ENCODE measurements at regions not wholly inside any gene's neighbourhood (a gene's known extent, or its start where the extent isn't known, plus 50 kb on each side); places are given as distances from the start of the nearest gene placed in this dataset.

DNA sequence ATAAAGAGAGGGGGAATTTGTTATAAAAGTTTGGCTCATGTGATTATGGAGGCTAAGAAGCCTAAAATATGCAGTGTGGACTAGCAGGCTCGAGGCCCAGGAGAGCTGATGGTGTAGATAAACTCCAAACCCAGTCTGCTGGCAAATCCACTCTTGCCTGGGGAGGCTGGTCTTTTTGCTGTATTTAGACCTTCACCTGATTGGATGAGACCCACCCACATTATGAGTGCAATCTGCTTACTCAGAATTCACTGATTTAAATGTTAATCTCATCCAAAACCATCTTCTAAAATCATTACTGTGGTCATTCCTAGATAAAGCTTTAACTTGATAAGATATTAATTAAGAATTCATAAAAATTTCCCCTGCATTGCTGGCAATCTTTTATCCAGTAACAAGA lies 473.2 kb downstream of the TMA16 start:
- no peak overlapping the region for H3K4me2 ChIP-seq (ENCODE audit: low read depth, low read length)
- no peak overlapping the region for H3K9ac ChIP-seq (ENCODE audit: low read length)
- no peaks in the 10 kb centered on the region for H3K27me3 ChIP-seq (replicated peaks; ENCODE audit: insufficient read depth, low read length)
- H3K27ac ChIP-seq (ENCODE audit: low read length) = no peak overlapping the region
- no peaks in the 10 kb centered on the region for H3K9me3 ChIP-seq (replicated peaks; ENCODE audit: insufficient read depth, low read length)
- H3K9me2 ChIP-seq (replicated peaks; ENCODE audit: insufficient read depth, low read length) = no peaks in the 10 kb centered on the region
- DNase-seq = no peak
- no peaks in the 10 kb centered on the region for H4K20me1 ChIP-seq (ENCODE audit: insufficient read depth, low read length)
- TF ChIP-seq, protein P1, sequence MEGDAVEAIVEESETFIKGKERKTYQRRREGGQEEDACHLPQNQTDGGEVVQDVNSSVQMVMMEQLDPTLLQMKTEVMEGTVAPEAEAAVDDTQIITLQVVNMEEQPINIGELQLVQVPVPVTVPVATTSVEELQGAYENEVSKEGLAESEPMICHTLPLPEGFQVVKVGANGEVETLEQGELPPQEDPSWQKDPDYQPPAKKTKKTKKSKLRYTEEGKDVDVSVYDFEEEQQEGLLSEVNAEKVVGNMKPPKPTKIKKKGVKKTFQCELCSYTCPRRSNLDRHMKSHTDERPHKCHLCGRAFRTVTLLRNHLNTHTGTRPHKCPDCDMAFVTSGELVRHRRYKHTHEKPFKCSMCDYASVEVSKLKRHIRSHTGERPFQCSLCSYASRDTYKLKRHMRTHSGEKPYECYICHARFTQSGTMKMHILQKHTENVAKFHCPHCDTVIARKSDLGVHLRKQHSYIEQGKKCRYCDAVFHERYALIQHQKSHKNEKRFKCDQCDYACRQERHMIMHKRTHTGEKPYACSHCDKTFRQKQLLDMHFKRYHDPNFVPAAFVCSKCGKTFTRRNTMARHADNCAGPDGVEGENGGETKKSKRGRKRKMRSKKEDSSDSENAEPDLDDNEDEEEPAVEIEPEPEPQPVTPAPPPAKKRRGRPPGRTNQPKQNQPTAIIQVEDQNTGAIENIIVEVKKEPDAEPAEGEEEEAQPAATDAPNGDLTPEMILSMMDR (IDR thresholded peaks at IDR 0.05; ENCODE audit: low read length) = no peak
- no peak for TF ChIP-seq EZH2phosphoT487 (IDR thresholded peaks at IDR 0.05; ENCODE audit: low read length)
- no peak for TF ChIP-seq EZH2 (optimal IDR thresholded peaks at IDR 0.05; ENCODE audit: low read depth, low read length)
- H3K79me2 ChIP-seq (ENCODE audit: low read length) = no peaks in the 10 kb centered on the region
- no peak overlapping the region for H3K4me3 ChIP-seq (ENCODE audit: low read length)
- H2AFZ ChIP-seq (ENCODE audit: low read length) = no peak overlapping the region; the same call in 1 of the 2 replicates
- H3K4me1 ChIP-seq (ENCODE audit: low read length) = no peaks in the 10 kb centered on the region
- no peaks in the 10 kb centered on the region for H3K36me3 ChIP-seq (replicated peaks; ENCODE audit: insufficient read depth, low read length)
- H3F3A ChIP-seq (ENCODE audit: insufficient read depth, low read length) = no peaks in the 10 kb centered on the region

GRCh38 chr4:163969291-163969690 lies 474.8 kb downstream of the TMA16 start:
- Histone ChIP-seq H3K36me3 (replicated peaks; ENCODE audit: insufficient read depth, low read length) (no peaks in the 10 kb centered on the region), H3K4me1 (ENCODE audit: low read length) (no peaks in the 10 kb centered on the region), H3K9me3 (replicated peaks; ENCODE audit: insufficient read depth, low read length) (no peaks in the 10 kb centered on the region), H3K4me3 (ENCODE audit: low read length) (no peak overlapping the region), H3K4me2 (ENCODE audit: low read depth, low read length) (no peak overlapping the region), H3K27me3 (replicated peaks; ENCODE audit: insufficient read depth, low read length) (no peaks in the 10 kb centered on the region), H3K9ac (ENCODE audit: low read length) (no peak overlapping the region), H4K20me1 (ENCODE audit: insufficient read depth, low read length) (no peaks in the 10 kb centered on the region), H3K79me2 (ENCODE audit: low read length) (no peaks in the 10 kb centered on the region), H3K27ac (ENCODE audit: low read length) (no peak overlapping the region), H2AFZ (ENCODE audit: low read length) (no peak overlapping the region), H3K9me2 (replicated peaks; ENCODE audit: insufficient read depth, low read length) (no peaks in the 10 kb centered on the region), H3F3A (ENCODE audit: insufficient read depth, low read length) (no peaks in the 10 kb centered on the region)
- DNase-seq = no peak
- TF ChIP-seq, protein P1 (IDR thresholded peaks at IDR 0.05; ENCODE audit: low read length) = no peak
- TF ChIP-seq EZH2 (optimal IDR thresholded peaks at IDR 0.05; ENCODE audit: low read depth, low read length) (no peak), EZH2phosphoT487 (IDR thresholded peaks at IDR 0.05; ENCODE audit: low read length) (no peak)

DNA sequence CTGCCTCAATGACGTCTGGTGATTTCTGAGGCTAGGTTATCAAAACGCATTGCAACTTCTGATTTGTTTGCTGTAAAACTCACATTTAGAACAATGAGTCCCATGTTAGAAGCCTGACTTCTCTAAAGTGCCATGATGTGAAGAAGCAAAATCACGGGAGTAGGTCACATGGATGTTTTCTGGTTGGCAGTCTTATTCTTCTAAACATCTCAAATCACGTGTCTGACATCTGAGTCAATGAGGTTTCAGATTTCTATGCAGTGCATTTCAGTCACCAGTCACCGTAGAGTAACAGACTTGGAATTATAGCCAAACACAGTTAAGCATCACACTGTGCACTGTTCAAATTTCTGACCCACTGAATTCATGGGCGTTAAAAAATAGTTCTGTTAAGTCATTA lies 482.1 kb downstream of the TMA16 start:
- Histone ChIP-seq H3K27ac (ENCODE audit: low read length) (no peak overlapping the region), H3K4me1 (ENCODE audit: low read length) (no peaks in the 10 kb centered on the region), H3K9me2 (replicated peaks; ENCODE audit: insufficient read depth, low read length) (no peaks in the 10 kb centered on the region), H3K9me3 (replicated peaks; ENCODE audit: insufficient read depth, low read length) (no peaks in the 10 kb centered on the region), H3K36me3 (replicated peaks; ENCODE audit: insufficient read depth, low read length) (no peaks in the 10 kb centered on the region), H3K79me2 (ENCODE audit: low read length) (no peaks in the 10 kb centered on the region), H3K4me2 (ENCODE audit: low read depth, low read length) (no peak overlapping the region), H3K4me3 (ENCODE audit: low read length) (no peak overlapping the region), H3K27me3 (replicated peaks; ENCODE audit: insufficient read depth, low read length) (no peaks in the 10 kb centered on the region), H3K9ac (ENCODE audit: low read length) (no peak overlapping the region), H3F3A (ENCODE audit: insufficient read depth, low read length) (no peaks in the 10 kb centered on the region), H2AFZ (ENCODE audit: low read length) (no peak overlapping the region), H4K20me1 (ENCODE audit: insufficient read depth, low read length) (no peaks in the 10 kb centered on the region)
- DNase-seq = no peak
- TF ChIP-seq EZH2 (optimal IDR thresholded peaks at IDR 0.05; ENCODE audit: low read depth, low read length) = no peak
- no peak for TF ChIP-seq EZH2phosphoT487 (IDR thresholded peaks at IDR 0.05; ENCODE audit: low read length)
- TF ChIP-seq, protein P1 (IDR thresholded peaks at IDR 0.05; ENCODE audit: low read length) = no peak
